ENCODE measurements at regions not wholly inside any gene's neighbourhood (a gene's known extent, or its start where the extent isn't known, plus 50 kb on each side); places are given as distances from the start of the nearest gene placed in this dataset.

DNA sequence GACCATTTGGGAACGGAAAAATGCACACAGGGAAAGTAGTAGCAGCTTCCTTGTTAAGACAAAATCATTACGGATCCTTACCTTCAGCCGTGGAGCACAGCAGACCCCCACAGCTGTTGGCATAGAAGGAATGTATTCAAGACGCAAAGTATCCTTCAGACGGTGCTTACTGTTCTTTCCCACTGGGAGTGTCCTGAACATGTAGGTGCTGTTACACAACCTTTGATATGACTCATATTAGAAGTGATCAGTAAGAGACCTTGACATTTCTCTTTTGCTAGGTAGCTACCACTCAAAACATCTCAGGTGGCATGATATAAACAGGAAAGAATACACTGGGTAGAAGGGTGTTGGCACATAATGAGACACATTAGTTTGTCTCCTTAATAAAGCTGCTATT is 154.0 kb upstream of the FMR1 start:
- no peaks in the 10 kb centered on the region for H3K79me1 ChIP-seq (ENCODE audit: insufficient read depth, low read depth, low read length, poor library complexity, severe bottlenecking)
- Mint-ChIP-seq H3K9me3 (peaks cover 58 to 60% of the 10 kb centered on the region in 2 experiments), H3K36me3 (ENCODE audit: insufficient read depth in 1 of 3, low read depth in 3 of 3) (peaks cover 0 to 3% (median 0%) of the 10 kb centered on the region in 3 experiments; a peak in 1 of 7 replicates), H3K27ac (no peak overlapping the region), H3K4me3 (no peak overlapping the region), H3K27me3 (ENCODE audit: low read depth) (peaks cover 56% of the 10 kb centered on the region), H3K4me1 (no peaks in the 10 kb centered on the region)
- DNase-seq: no peak
- H2AK5ac ChIP-seq (ENCODE audit: insufficient read length, low read length): no peak overlapping the region
- no peaks in the 10 kb centered on the region for H4K20me1 ChIP-seq (ENCODE audit: control insufficient read depth, insufficient read depth, insufficient read length)
- no peak overlapping the region for H3K14ac ChIP-seq (ENCODE audit: insufficient read depth, low read length)
- no peak overlapping the region for H3K18ac ChIP-seq (ENCODE audit: insufficient read length, low read depth, low read length)
- no peak overlapping the region for H2BK5ac ChIP-seq (ENCODE audit: insufficient read length, low read length)
- no peak overlapping the region for H3T11ph ChIP-seq (ENCODE audit: low read length)
- H3K9me3 ChIP-seq (ENCODE audit: control insufficient read depth, low read depth, low read length): peaks cover 64% of the 10 kb centered on the region
- no peak overlapping the region for H2BK12ac ChIP-seq (ENCODE audit: insufficient read length, low read depth, low read length)
- H3K9ac ChIP-seq (ENCODE audit: extremely low read depth, insufficient read length, low read length): no peak overlapping the region
- H3K23ac ChIP-seq (ENCODE audit: insufficient read length, low read depth, low read length): no peak overlapping the region
- H2AFZ ChIP-seq (ENCODE audit: low read length): no peak overlapping the region
- no peaks in the 10 kb centered on the region for H3K27me3 ChIP-seq (ENCODE audit: insufficient read depth, low read length)
- H3K27ac ChIP-seq (ENCODE audit: insufficient read length, low read depth, low read length): no peak overlapping the region
- H3K4me1 ChIP-seq (ENCODE audit: insufficient read depth, low read length): no peaks in the 10 kb centered on the region
- no peak overlapping the region for H3K4me2 ChIP-seq (ENCODE audit: insufficient read depth, insufficient read length, low read length)
- H2BK120ac ChIP-seq (ENCODE audit: low read depth, low read length, poor library complexity, severe bottlenecking): no peak overlapping the region
- no peak overlapping the region for H3K4ac ChIP-seq (ENCODE audit: low read depth, low read length)
- no peak overlapping the region for H2BK20ac ChIP-seq (ENCODE audit: low read depth, low read length, poor library complexity, severe bottlenecking)
- no peak overlapping the region for H4K91ac ChIP-seq (ENCODE audit: insufficient read length, low read depth, low read length)
- no peak overlapping the region for H4K8ac ChIP-seq (replicated peaks; ENCODE audit: insufficient read length, low read depth, low read length)
- H3K56ac ChIP-seq (ENCODE audit: insufficient read length, low read depth, low read length): no peak overlapping the region
- no peaks in the 10 kb centered on the region for H3K23me2 ChIP-seq (ENCODE audit: insufficient read length, low read depth, low read length, poor library complexity, severe bottlenecking)
- no peak for TF ChIP-seq CTCF (conservative IDR thresholded peaks at IDR 0.05)
- no peak overlapping the region for H4K5ac ChIP-seq (ENCODE audit: insufficient read length, low read depth, low read length)
- no peaks in the 10 kb centered on the region for H3K79me2 ChIP-seq (ENCODE audit: insufficient read depth, low read length)
- no CpG with 5 or more reads among the region's 5 CpGs for WGBS (ENCODE audit: extremely low coverage, insufficient read length, low lambda C conversion rate)
- H2BK15ac ChIP-seq (ENCODE audit: low read depth, low read length): no peak overlapping the region

All from H9 (cell line).